GM18861 (cell line): ENCODE measurements at regions not wholly inside any gene's neighbourhood (a gene's known extent, or its start where the extent isn't known, plus 50 kb on each side); places are given as distances from the start of the nearest gene placed in this dataset.
"Not testable (repeated sequence)": the region's sequence is repeated elsewhere in the genome, so short reads cannot be mapped to it uniquely, and the experiment has no call there.

Source experiments
- ATAC-seq: cut with Tn5 transposase; IDR thresholded peaks from one replicate; pipeline ENCODE4 v1.9.1; 2021; ENCODE audit not compliant: unreplicated experiment

- no peak for ATAC-seq
Observed at GRCh38 chr6:84892671-84893070, 128.3 kb upstream of the TBX18 start.

- no peak for ATAC-seq
Observed at GRCh38 chr6:84882768-84883766, 118.7 kb upstream of the TBX18 start.

DNA sequence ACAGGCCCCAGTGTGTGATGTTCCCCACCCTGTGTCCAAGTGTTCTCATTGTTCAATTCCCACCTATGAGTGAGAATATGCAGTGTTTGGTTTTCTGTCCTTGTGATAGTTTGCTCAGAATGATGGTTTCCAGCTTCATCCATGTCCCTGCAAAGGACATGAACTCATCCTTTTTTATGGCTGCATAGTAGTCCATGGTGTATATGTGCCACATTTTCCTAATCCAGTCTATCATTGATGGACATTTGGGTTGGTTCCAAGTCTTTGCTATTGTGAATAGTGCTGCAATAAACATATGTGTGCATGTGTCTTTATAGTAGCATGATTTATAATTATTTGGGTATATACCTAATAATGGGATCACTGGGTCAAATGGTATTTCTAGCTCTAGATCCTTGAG, 115.0 kb upstream of the TBX18 start:
- ATAC-seq = not testable (repeated sequence)

GRCh38 chr6:84877515-84878210, 113.3 kb upstream of the TBX18 start:
- ATAC-seq = no peak

DNA sequence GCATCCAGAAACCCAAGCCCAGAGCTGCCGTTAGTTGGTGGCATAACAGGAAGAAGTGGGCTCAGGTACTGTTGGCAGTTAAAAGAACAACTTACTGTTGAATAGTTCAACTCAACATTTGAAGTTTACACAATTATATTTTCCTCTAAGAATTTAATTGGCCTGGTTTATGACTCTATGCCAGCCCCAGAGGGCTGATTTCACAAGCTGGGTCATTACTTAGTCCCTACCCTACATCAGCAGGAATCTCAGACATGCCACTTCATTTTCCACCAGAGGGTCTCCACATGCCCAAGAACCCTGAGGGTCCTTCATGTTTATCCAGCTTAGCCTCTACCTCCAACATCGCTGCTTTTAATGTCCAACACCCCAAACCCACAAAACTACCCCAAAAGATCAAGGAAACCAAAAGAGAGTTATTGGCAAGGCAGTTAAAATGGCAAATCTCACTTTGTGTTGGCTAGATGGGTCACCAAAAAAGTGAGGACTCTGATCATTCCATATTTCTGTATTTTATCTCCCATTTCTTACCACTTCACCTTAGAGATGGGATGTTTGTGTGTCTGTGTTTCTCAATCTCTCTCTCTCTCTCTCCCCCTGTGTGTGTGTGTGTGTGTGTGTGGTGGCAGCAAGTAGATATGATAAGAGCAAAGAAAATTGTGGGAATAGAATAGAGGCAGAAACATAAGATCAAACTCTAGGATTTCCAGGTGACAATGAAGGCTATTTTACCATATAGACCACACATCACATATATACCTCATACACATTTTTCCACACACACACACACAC, 112.5 kb upstream of the TBX18 start:
- no peak for ATAC-seq

- no peak for ATAC-seq
Observed at GRCh38 chr6:84872996-84873723, 108.8 kb upstream of the TBX18 start.

- ATAC-seq = no peak
Observed at GRCh38 chr6:84871925-84872324, 107.5 kb upstream of the TBX18 start.

DNA sequence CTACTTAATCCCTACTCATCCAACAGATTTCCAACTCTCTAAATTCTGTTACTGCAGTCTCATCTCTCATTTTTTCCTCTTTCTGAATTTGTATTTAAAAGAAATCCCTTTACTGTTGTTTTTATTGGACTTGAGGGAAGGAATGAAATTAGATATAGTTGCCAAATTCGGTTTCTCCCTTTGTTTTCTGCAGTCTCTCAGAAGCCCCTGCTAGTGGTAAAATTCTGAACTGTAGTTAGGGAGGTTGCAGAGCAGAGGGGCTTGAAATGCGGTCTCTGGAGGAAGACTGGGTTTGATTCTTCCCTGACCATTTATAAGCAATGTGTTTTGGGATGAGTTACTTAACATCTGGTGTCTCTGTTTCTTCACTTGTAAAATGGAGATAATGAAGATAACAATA, 106.3 kb upstream of the TBX18 start:
- no peak for ATAC-seq

DNA sequence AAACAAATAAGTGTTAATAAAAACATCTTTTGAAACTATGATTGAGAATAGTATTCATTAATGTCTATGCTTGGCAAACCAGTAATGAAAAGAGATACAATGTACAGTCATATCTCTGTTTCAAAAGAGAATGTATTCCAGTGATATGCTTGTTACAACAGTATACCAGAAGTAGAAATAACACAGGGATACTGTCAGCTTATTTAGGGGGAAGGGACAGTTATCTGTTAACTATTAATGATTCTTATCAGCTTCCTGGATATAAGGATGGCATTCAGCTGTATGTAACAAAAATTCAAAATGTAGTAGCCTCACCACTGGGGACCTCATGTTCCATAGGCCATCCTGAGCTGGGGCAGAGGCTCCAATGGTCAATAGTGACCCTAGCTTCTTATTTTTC, 103.8 kb upstream of the TBX18 start:
- ATAC-seq = no peak

GRCh38 chr6:84867521-84867920, 103.1 kb upstream of the TBX18 start:
- no peak for ATAC-seq

DNA sequence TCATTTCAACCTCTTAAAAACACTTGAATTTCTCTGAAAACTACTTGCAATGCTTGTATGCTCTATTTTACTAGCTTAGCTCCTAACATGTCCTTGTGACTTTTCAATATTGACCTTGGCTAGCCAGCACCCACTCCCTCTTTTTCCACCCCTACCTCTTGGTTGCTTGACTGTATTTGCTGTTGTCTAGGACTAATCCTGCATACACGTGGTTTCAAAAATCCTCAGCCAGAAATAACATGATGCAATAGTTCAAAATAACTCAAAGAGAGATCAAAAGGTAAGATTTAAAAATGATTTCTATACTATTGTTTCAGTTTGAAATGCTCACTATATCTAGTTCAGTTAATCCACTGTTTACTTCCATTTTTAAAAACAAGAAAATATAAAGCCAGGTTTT, 102.3 kb upstream of the TBX18 start:
- ATAC-seq = no peak

- not testable (repeated sequence) for ATAC-seq
Observed at GRCh38 chr6:84865372-84865771, 101.0 kb upstream of the TBX18 start.

- no peak for ATAC-seq
Observed at GRCh38 chr6:84862843-84863242, 98.4 kb upstream of the TBX18 start.

DNA sequence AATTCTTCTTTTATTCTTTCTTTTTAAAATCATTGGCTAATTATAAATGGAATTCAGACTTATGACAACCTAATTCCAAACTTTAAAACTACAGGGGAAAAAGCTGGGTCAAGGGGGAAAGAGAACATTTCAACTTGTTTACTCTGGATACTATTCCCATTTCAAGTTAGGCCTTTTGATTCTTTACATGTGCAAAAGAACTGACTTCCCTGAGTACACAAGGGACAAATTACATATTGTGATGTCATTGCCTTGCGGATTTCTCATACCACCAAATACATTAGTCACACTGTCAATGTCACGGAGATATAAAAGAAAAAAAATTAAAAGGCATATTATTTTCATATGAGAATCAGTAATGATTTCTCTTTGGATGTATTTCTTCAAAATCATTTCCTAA, 96.5 kb upstream of the TBX18 start:
- ATAC-seq = no peak

- ATAC-seq = no peak
Observed at GRCh38 chr6:84860509-84860908, 96.1 kb upstream of the TBX18 start.

GRCh38 chr6:84854811-84855400, 90.5 kb upstream of the TBX18 start:
- ATAC-seq = no peak

- ATAC-seq = no peak
Observed at GRCh38 chr6:84853901-84854300, 89.5 kb upstream of the TBX18 start.

GRCh38 chr6:84848960-84849359, 84.6 kb upstream of the TBX18 start:
- no peak for ATAC-seq

- no peak for ATAC-seq
Observed at GRCh38 chr6:84847390-84848160, 83.2 kb upstream of the TBX18 start.
